NCI-H345 treated with DMSO at 0.1 percent for 48 hours (cell line): ENCODE measurements at regions not wholly inside any gene's neighbourhood (a gene's known extent, or its start where the extent isn't known, plus 50 kb on each side); places are given as distances from the start of the nearest gene placed in this dataset.
"Not testable (repeated sequence)": the region's sequence is repeated elsewhere in the genome, so short reads cannot be mapped to it uniquely, and the experiment has no call there.

Experiments
- DNase-seq: peaks from one replicate; lab custom pipeline; 2025; ENCODE audit not compliant: unreplicated experiment; lab: John Stamatoyannopoulos, UW

- DNase-seq = no peak
Observed at GRCh38 chr4:79666112-79666511, 258.1 kb upstream of the GK2 start.

GRCh38 chr4:79663865-79664264 is 255.8 kb upstream of the GK2 start:
- no peak for DNase-seq

- DNase-seq = no peak
Observed at GRCh38 chr4:79663141-79663540, 255.1 kb upstream of the GK2 start.

GRCh38 chr4:79662651-79663050 is 254.6 kb upstream of the GK2 start:
- DNase-seq = no peak

- DNase-seq = no peak
Observed at GRCh38 chr4:79661196-79661595, 253.2 kb upstream of the GK2 start.

GRCh38 chr4:79659308-79659870 is 251.4 kb upstream of the GK2 start:
- not testable (repeated sequence) for DNase-seq

- DNase-seq = no peak
Observed at GRCh38 chr4:79657379-79657778, 249.4 kb upstream of the GK2 start.

- no peak for DNase-seq
Observed at GRCh38 chr4:79653871-79654270, 245.8 kb upstream of the GK2 start.

GRCh38 chr4:79652738-79653137 is 244.7 kb upstream of the GK2 start:
- no peak for DNase-seq

GRCh38 chr4:79652232-79652631 is 244.2 kb upstream of the GK2 start:
- DNase-seq = no peak

GRCh38 chr4:79651456-79651855 is 243.4 kb upstream of the GK2 start:
- DNase-seq = no peak

- DNase-seq = no peak
Observed at GRCh38 chr4:79650794-79651431, 242.9 kb upstream of the GK2 start.

GRCh38 chr4:79650217-79650616 is 242.2 kb upstream of the GK2 start:
- no peak for DNase-seq

- DNase-seq = no peak
Observed at GRCh38 chr4:79645942-79646341, 237.9 kb upstream of the GK2 start.

GRCh38 chr4:79638735-79639134 is 230.7 kb upstream of the GK2 start:
- DNase-seq = no peak

GRCh38 chr4:79636991-79637390 is 229.0 kb upstream of the GK2 start:
- DNase-seq = no peak

GRCh38 chr4:79634111-79634510 is 226.1 kb upstream of the GK2 start:
- DNase-seq = no peak

- no peak for DNase-seq
Observed at GRCh38 chr4:79632114-79632513, 224.1 kb upstream of the GK2 start.

- DNase-seq = no peak
Observed at GRCh38 chr4:79626611-79627010, 218.6 kb upstream of the GK2 start.

- no peak for DNase-seq
Observed at GRCh38 chr4:79626101-79626500, 218.1 kb upstream of the GK2 start.

- no peak for DNase-seq
Observed at GRCh38 chr4:79625361-79625760, 217.3 kb upstream of the GK2 start.

GRCh38 chr4:79623021-79623870 is 215.2 kb upstream of the GK2 start:
- no peak for DNase-seq
